CD4-positive, CD25-positive, alpha-beta regulatory T cell (primary cell): ENCODE measurements at regions not wholly inside any gene's neighbourhood (a gene's known extent, or its start where the extent isn't known, plus 50 kb on each side); places are given as distances from the start of the nearest gene placed in this dataset.

Experiments used
- ATAC-seq, 2 donors: fragments of 150-1000 bp; cut with Tn5 transposase; one replicate each; pipeline ENCODE4 v1.10.0; 2021; ENCODE audit warnings: low read depth in 2 of 2, moderate number of reproducible peaks in 2 of 2, moderate library complexity in 1 of 2
- DNase-seq, 3 donors: peaks; one replicate each; pipeline versions ENCODE4 v3.0.0 to v3.0.0-alpha.2; 2012 to 2022; ENCODE audit warnings: mixed read lengths in 1 of 3
- H3K27ac ChIP-seq: one replicate; pipeline ENCODE4 v1.7.0; 2013; ENCODE audit warnings: mild to moderate bottlenecking, low read length; ENCODE audit not compliant: insufficient read depth, poor library complexity, severe bottlenecking
- H3K27me3 ChIP-seq: one replicate; pipeline ENCODE4 v1.7.0; 2013; ENCODE audit warnings: low read length; ENCODE audit not compliant: control insufficient read depth, insufficient read depth
- H3K36me3 ChIP-seq: one replicate; pipeline ENCODE4 v1.7.0; 2013; ENCODE audit warnings: mild to moderate bottlenecking, low read length, moderate library complexity; ENCODE audit not compliant: control insufficient read depth, insufficient read depth
- H3K4me1 ChIP-seq: 2 replicates; pipeline ENCODE4 v1.7.0; 2013; ENCODE audit warnings: mild to moderate bottlenecking, low read length; ENCODE audit not compliant: insufficient read depth, control insufficient read depth, poor library complexity, severe bottlenecking
- H3K4me3 ChIP-seq: one replicate; pipeline ENCODE4 v1.7.0; 2013; ENCODE audit warnings: low read depth, mild to moderate bottlenecking, low read length, moderate library complexity
- H3K9me3 ChIP-seq, 2 experiments: 1 replicate in 1 of 2; 2 replicates in 1 of 2; pipeline ENCODE4 v1.7.0; 2013; ENCODE audit warnings: low read length in 2 of 2, mild to moderate bottlenecking in 1 of 2, moderate library complexity in 1 of 2; ENCODE audit not compliant: control insufficient read depth in 2 of 2
- H3K27ac Mint-ChIP-seq, 3 donors: one replicate each; pipeline ENCODE4 v1.8.0; 2020 to 2022; ENCODE audit warnings: mild to moderate bottlenecking in 3 of 3, mixed read lengths in 3 of 3, moderate library complexity in 2 of 3
- H3K27me3 Mint-ChIP-seq: one replicate; pipeline ENCODE4 v1.8.0; 2022; ENCODE audit warnings: mild to moderate bottlenecking, mixed read lengths
- H3K36me3 Mint-ChIP-seq: one replicate; pipeline ENCODE4 v1.8.0; 2020; ENCODE audit warnings: mixed read lengths
- H3K4me1 Mint-ChIP-seq, 4 donors: one replicate each; pipeline ENCODE4 v1.8.0; 2020 to 2022; ENCODE audit warnings: mixed read lengths in 4 of 4, mild to moderate bottlenecking in 1 of 4
- H3K4me3 Mint-ChIP-seq, 4 donors: one replicate each; pipeline ENCODE4 v1.8.0; 2020 to 2022; ENCODE audit warnings: mild to moderate bottlenecking in 4 of 4, mixed read lengths in 4 of 4, moderate library complexity in 3 of 4
- H3K9me3 Mint-ChIP-seq, 7 donors: one replicate each; pipeline ENCODE4 v1.8.0; 2020 to 2022; ENCODE audit warnings: mixed read lengths in 7 of 7, mild to moderate bottlenecking in 3 of 7, moderate library complexity in 2 of 7

DNA sequence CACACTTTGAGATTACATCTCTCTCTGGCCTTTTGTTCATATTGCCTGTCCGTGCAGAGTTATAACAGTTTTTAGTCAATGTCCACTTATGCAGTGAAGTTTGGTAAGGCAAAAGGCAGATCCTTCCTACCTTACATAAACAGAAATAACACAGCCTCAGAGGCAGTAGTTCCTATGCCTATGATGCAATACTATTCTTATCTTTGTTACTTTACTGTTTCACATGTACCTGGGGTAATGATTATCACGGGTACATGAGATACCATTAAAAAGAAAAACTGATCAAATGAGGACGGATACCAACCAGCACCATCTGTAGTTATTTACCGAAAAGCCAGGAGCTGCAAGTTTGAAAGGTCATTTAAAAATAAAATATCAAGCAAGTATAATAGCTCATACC, 166.8 kb downstream of the BTC start:
- Mint-ChIP-seq H3K9me3 (peaks cover 0 to 2% (median 0%) of the 10 kb centered on the region in 7 donors), H3K27ac (no peak overlapping the region), H3K27me3 (no peaks in the 10 kb centered on the region), H3K4me3 (no peak overlapping the region), H3K4me1 (peaks cover 0 to under 1% (median 0%) of the 10 kb centered on the region in 4 donors), H3K36me3 (no peaks in the 10 kb centered on the region)
- Histone ChIP-seq H3K27ac (no peak overlapping the region), H3K27me3 (no peaks in the 10 kb centered on the region), H3K36me3 (no peaks in the 10 kb centered on the region), H3K4me1 (no peaks in the 10 kb centered on the region), H3K9me3 (no peaks in the 10 kb centered on the region), H3K4me3 (no peak overlapping the region)
- DNase-seq (no peak), ATAC-seq (no peak)

DNA sequence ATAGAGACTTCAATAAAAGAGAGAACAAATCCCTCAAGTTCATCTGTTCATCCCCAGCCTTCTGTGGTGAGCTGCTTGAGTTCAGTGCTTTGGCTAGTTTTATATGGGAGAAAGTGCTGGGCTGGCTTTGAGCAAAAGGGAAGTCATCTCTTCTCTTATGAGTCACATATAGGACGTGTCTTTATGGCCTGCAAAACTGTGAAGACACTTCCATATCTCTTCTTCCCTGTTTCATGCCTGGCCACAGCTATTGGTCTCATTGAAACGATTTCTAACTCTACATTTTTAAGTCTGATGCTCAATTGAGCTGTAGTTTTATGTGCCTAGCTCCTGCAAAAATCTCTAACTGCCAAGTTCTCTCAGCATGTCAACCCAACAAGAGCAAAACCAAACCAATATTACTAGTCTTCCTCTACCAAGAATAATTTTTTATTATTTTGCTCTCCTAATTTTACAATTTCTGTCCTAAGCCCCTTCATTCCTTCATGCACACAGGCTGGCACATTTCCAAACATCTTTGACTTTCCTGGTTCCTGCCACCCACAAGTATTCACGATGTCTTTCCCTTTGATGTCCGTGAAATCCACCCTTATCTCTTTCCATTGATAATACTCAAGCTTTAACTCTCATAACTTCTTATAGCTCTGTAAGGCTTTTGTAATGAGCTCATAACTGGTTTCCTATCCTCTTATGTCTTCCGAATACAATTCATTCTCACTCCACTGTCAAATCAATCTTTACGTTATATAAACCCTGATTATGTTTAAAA, 165.3 kb downstream of the BTC start:
- Mint-ChIP-seq H3K27me3 (no peaks in the 10 kb centered on the region), H3K9me3 (peaks cover 0 to 2% (median 0%) of the 10 kb centered on the region in 7 donors), H3K4me3 (no peak overlapping the region), H3K4me1 (peaks cover 0 to 6% (median 0%) of the 10 kb centered on the region in 4 donors), H3K27ac (peak overlapping the region in 1 of 3 donors; percentile 1), H3K36me3 (no peaks in the 10 kb centered on the region)
- Histone ChIP-seq H3K4me3 (no peak overlapping the region), H3K27me3 (no peaks in the 10 kb centered on the region), H3K36me3 (no peaks in the 10 kb centered on the region), H3K27ac (no peak overlapping the region), H3K4me1 (no peaks in the 10 kb centered on the region), H3K9me3 (no peaks in the 10 kb centered on the region)
- DNase-seq = no peak
- no peak for ATAC-seq

DNA sequence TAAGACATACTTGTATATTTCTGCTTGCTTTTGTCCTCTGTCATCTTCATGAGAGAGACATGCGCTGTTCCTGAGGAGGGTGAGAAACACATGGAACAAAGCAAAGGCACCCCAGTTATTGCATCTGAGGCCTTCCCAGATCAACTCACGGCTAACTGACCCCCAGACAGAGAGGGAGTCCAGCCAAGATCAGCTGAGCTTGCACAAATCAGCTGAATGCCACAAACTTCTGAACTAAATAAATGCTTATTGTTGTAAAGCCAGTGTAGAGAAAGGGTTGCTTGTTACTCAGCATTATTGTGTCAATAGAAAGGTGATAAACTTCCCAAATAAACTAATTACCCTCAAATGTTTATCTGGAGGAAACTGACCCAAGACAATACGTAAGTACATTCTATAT, 163.8 kb downstream of the BTC start:
- H3K4me1 Mint-ChIP-seq = peaks cover 0 to 6% (median 0%) of the 10 kb centered on the region in 4 donors
- no peak for ATAC-seq
- Histone ChIP-seq H3K4me1 (no peaks in the 10 kb centered on the region), H3K36me3 (no peaks in the 10 kb centered on the region), H3K27ac (no peak overlapping the region), H3K27me3 (no peaks in the 10 kb centered on the region), H3K9me3 (no peaks in the 10 kb centered on the region), H3K4me3 (no peak overlapping the region)
- no peak for DNase-seq
- H3K27me3 Mint-ChIP-seq = no peaks in the 10 kb centered on the region
- peaks cover 0 to 2% (median 0%) of the 10 kb centered on the region in 7 donors for H3K9me3 Mint-ChIP-seq
- H3K27ac Mint-ChIP-seq = peak overlapping the region in 1 of 3 donors; percentile 20
- H3K4me3 Mint-ChIP-seq = no peak overlapping the region
- H3K36me3 Mint-ChIP-seq = no peaks in the 10 kb centered on the region

GRCh38 chr4:74631338-74631737, 163.0 kb downstream of the BTC start:
- ATAC-seq = no peak
- Mint-ChIP-seq H3K4me1 (peaks cover 0 to 6% (median 0%) of the 10 kb centered on the region in 4 donors), H3K9me3 (peaks cover 0 to 2% (median 0%) of the 10 kb centered on the region in 7 donors), H3K27ac (no peak overlapping the region), H3K4me3 (no peak overlapping the region), H3K27me3 (no peaks in the 10 kb centered on the region), H3K36me3 (no peaks in the 10 kb centered on the region)
- no peaks in the 10 kb centered on the region for H3K36me3 ChIP-seq
- no peaks in the 10 kb centered on the region for H3K27me3 ChIP-seq
- no peak for DNase-seq
- H3K27ac ChIP-seq = no peak overlapping the region
- no peaks in the 10 kb centered on the region for H3K4me1 ChIP-seq
- H3K9me3 ChIP-seq = no peaks in the 10 kb centered on the region
- no peak overlapping the region for H3K4me3 ChIP-seq

- no peaks in the 10 kb centered on the region for H3K27me3 Mint-ChIP-seq
- H3K9me3 Mint-ChIP-seq = peaks cover 0 to 2% (median 0%) of the 10 kb centered on the region in 7 donors
- H3K4me1 Mint-ChIP-seq = peaks cover 0 to 6% (median 0%) of the 10 kb centered on the region in 4 donors
- no peaks in the 10 kb centered on the region for H3K4me1 ChIP-seq
- no peak overlapping the region for H3K4me3 ChIP-seq
- no peaks in the 10 kb centered on the region for H3K36me3 Mint-ChIP-seq
- no peak overlapping the region for H3K27ac ChIP-seq
- H3K9me3 ChIP-seq = no peaks in the 10 kb centered on the region
- no peak for DNase-seq
- no peaks in the 10 kb centered on the region for H3K36me3 ChIP-seq
- no peak overlapping the region for H3K27ac Mint-ChIP-seq
- ATAC-seq = no peak
- H3K4me3 Mint-ChIP-seq = no peak overlapping the region
- H3K27me3 ChIP-seq = no peaks in the 10 kb centered on the region
Measured at GRCh38 chr4:74631988-74632387, 162.3 kb downstream of the BTC start.

DNA sequence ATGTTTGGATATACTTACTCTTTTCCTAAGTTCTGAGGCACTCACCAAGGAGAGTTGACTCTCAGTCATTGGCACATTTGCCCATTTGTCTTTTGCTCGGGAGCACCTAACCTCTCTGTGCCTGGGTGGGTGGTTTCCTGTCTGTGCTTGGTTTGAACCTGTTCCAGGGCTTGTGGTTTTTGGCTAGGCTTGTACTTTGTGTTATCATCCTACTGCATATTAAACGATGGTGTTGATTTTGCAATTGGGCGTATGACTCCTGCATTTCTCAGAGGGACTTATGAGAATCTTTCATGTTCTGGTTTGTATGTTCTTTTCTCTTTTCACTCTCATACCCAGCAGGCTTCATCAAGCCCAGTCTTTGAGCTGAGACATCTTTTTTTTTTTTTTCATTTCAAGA, 161.7 kb downstream of the BTC start:
- H3K4me3 ChIP-seq = no peak overlapping the region
- ATAC-seq = no peak
- H3K27me3 Mint-ChIP-seq = no peaks in the 10 kb centered on the region

DNA sequence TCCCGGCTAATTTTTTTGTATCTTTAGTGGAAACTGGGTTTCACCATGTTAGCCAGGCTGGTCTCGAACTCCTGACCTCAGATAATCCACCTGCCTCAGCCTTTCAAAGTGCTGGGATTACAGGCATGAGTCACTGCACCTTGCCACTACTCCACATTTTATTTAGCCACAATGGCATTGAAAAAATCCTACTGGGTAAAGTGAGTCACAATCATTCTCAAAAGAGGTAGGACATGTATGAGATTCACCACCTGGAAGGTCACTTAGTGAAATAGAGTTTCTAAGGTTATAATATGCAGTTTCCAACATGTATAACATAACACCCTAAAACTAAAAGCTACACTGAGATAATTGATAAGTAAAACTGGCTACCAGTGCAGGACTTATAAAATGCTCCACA, 159.2 kb downstream of the BTC start:
- Mint-ChIP-seq H3K36me3 (no peaks in the 10 kb centered on the region), H3K9me3 (peaks cover 0 to 2% (median 0%) of the 10 kb centered on the region in 7 donors), H3K4me1 (peaks cover 0 to 6% (median 0%) of the 10 kb centered on the region in 4 donors), H3K27ac (no peak overlapping the region), H3K27me3 (no peaks in the 10 kb centered on the region), H3K4me3 (no peak overlapping the region)
- ATAC-seq (no peak), DNase-seq (no peak)
- Histone ChIP-seq H3K9me3 (no peaks in the 10 kb centered on the region), H3K27ac (no peak overlapping the region), H3K36me3 (no peaks in the 10 kb centered on the region), H3K4me3 (no peak overlapping the region), H3K27me3 (no peaks in the 10 kb centered on the region), H3K4me1 (no peaks in the 10 kb centered on the region)

More for the DNA sequence above, 161.7 kb downstream of the BTC start:
- H3K27ac ChIP-seq = no peak overlapping the region
- Mint-ChIP-seq H3K4me3 (no peak overlapping the region), H3K9me3 (peaks cover 0 to 2% (median 0%) of the 10 kb centered on the region in 7 donors), H3K4me1 (peaks cover 0 to 6% (median 0%) of the 10 kb centered on the region in 4 donors), H3K27ac (no peak overlapping the region), H3K36me3 (no peaks in the 10 kb centered on the region)
- DNase-seq = no peak
- H3K9me3 ChIP-seq = no peaks in the 10 kb centered on the region
- H3K36me3 ChIP-seq = no peaks in the 10 kb centered on the region
- no peaks in the 10 kb centered on the region for H3K27me3 ChIP-seq
- no peaks in the 10 kb centered on the region for H3K4me1 ChIP-seq
